RPMI7951 (cell line): ENCODE measurements at regions not wholly inside any gene's neighbourhood (a gene's known extent, or its start where the extent isn't known, plus 50 kb on each side); places are given as distances from the start of the nearest gene placed in this dataset.
"Not testable (repeated sequence)": the region's sequence is repeated elsewhere in the genome, so short reads cannot be mapped to it uniquely, and the experiment has no call there.

Experiments
- DNase-seq: peaks from one replicate; pipeline ENCODE4 v3.0.0-alpha.2; 2012; ENCODE audit warnings: low read depth

GRCh38 chrX:82528525-82528924 lies 979.6 kb upstream of the POU3F4 start:
- DNase-seq = no peak

- no peak for DNase-seq
Observed at GRCh38 chrX:82534086-82534597, 973.9 kb upstream of the POU3F4 start.

GRCh38 chrX:82537205-82537604 lies 970.9 kb upstream of the POU3F4 start:
- DNase-seq = not testable (repeated sequence)

- DNase-seq = no peak
Observed at GRCh38 chrX:82541822-82542221, 966.3 kb upstream of the POU3F4 start.

- DNase-seq = peak; percentile 0
Observed at GRCh38 chrX:82552201-82552600, 955.9 kb upstream of the POU3F4 start.

GRCh38 chrX:82556588-82556987 lies 951.5 kb upstream of the POU3F4 start:
- DNase-seq = no peak

GRCh38 chrX:82585868-82586267 lies 922.2 kb upstream of the POU3F4 start:
- DNase-seq = no peak

- DNase-seq = peak; percentile 35
Observed at GRCh38 chrX:82589410-82589809, 918.7 kb upstream of the POU3F4 start.

- peak; percentile 0 for DNase-seq
Observed at GRCh38 chrX:82591421-82591820, 916.7 kb upstream of the POU3F4 start.

- no peak for DNase-seq
Observed at GRCh38 chrX:82626978-82627377, 881.1 kb upstream of the POU3F4 start.

- DNase-seq = no peak
Observed at GRCh38 chrX:82627568-82627967, 880.5 kb upstream of the POU3F4 start.

GRCh38 chrX:82648062-82648461 lies 860.0 kb upstream of the POU3F4 start:
- peak; percentile 1 for DNase-seq

- no peak for DNase-seq
Observed at GRCh38 chrX:82649645-82650044, 858.4 kb upstream of the POU3F4 start.

- no peak for DNase-seq
Observed at GRCh38 chrX:82658492-82658891, 849.6 kb upstream of the POU3F4 start.

GRCh38 chrX:82666355-82666754 lies 841.7 kb upstream of the POU3F4 start:
- DNase-seq = no peak

- no peak for DNase-seq
Observed at GRCh38 chrX:82675104-82675503, 833.0 kb upstream of the POU3F4 start.

GRCh38 chrX:82676386-82676785 lies 831.7 kb upstream of the POU3F4 start:
- DNase-seq = no peak

- peak; percentile 2 for DNase-seq
Observed at GRCh38 chrX:82677286-82677685, 830.8 kb upstream of the POU3F4 start.

GRCh38 chrX:82692991-82693390 lies 815.1 kb upstream of the POU3F4 start:
- DNase-seq = no peak

- no peak for DNase-seq
Observed at GRCh38 chrX:82695066-82695465, 813.0 kb upstream of the POU3F4 start.

GRCh38 chrX:82703551-82703950 lies 804.5 kb upstream of the POU3F4 start:
- DNase-seq = no peak

GRCh38 chrX:82711457-82711856 lies 796.6 kb upstream of the POU3F4 start:
- peak; percentile 4 for DNase-seq

GRCh38 chrX:82721891-82722290 lies 786.2 kb upstream of the POU3F4 start:
- no peak for DNase-seq

- no peak for DNase-seq
Observed at GRCh38 chrX:82723806-82724205, 784.3 kb upstream of the POU3F4 start.

GRCh38 chrX:82727436-82727835 lies 780.7 kb upstream of the POU3F4 start:
- peak; percentile 39 for DNase-seq
